ENCODE measurements at regions not wholly inside any gene's neighbourhood (a gene's known extent, or its start where the extent isn't known, plus 50 kb on each side); places are given as distances from the start of the nearest gene placed in this dataset.

- DNase-seq, result no peak
Observed at GRCh38 chr4:96102541-96103026, 262.7 kb downstream of the PDHA2 start.

GRCh38 chr4:96103086-96103485, 263.2 kb downstream of the PDHA2 start:
- no peak for DNase-seq

- no peak for DNase-seq
Observed at GRCh38 chr4:96108146-96108545, 268.3 kb downstream of the PDHA2 start.

GRCh38 chr4:96112631-96113030, 272.7 kb downstream of the PDHA2 start:
- no peak for DNase-seq

- no peak for DNase-seq
Observed at GRCh38 chr4:96120206-96120605, 280.3 kb downstream of the PDHA2 start.

- DNase-seq, result no peak
Observed at GRCh38 chr4:96126227-96126626, 286.3 kb downstream of the PDHA2 start.

- DNase-seq, result no peak
Observed at GRCh38 chr4:96131186-96131585, 291.3 kb downstream of the PDHA2 start.

- no peak for DNase-seq
Observed at GRCh38 chr4:96134806-96135205, 294.9 kb downstream of the PDHA2 start.

GRCh38 chr4:96136056-96136455, 296.2 kb downstream of the PDHA2 start:
- DNase-seq, result no peak

GRCh38 chr4:96139251-96139929, 299.5 kb downstream of the PDHA2 start:
- DNase-seq, result no peak

GRCh38 chr4:96145601-96146000, 305.7 kb downstream of the PDHA2 start:
- DNase-seq, result no peak

- no peak for DNase-seq
Observed at GRCh38 chr4:96146686-96147085, 306.8 kb downstream of the PDHA2 start.

- DNase-seq, result no peak
Observed at GRCh38 chr4:96149894-96150293, 310.0 kb downstream of the PDHA2 start.

GRCh38 chr4:96150466-96150865, 310.6 kb downstream of the PDHA2 start:
- no peak for DNase-seq

- no peak for DNase-seq
Observed at GRCh38 chr4:96152824-96153223, 312.9 kb downstream of the PDHA2 start.

GRCh38 chr4:96154676-96155075, 314.8 kb downstream of the PDHA2 start:
- no peak for DNase-seq

- DNase-seq, result no peak
Observed at GRCh38 chr4:96162636-96163035, 322.7 kb downstream of the PDHA2 start.

GRCh38 chr4:96164814-96165351, 325.0 kb downstream of the PDHA2 start:
- DNase-seq, result peak; percentile 1

- DNase-seq, result no peak
Observed at GRCh38 chr4:96166806-96167205, 326.9 kb downstream of the PDHA2 start.

- no peak for DNase-seq
Observed at GRCh38 chr4:96170198-96170597, 330.3 kb downstream of the PDHA2 start.

GRCh38 chr4:96173756-96174155, 333.9 kb downstream of the PDHA2 start:
- DNase-seq, result no peak

- DNase-seq, result no peak
Observed at GRCh38 chr4:96175871-96176270, 336.0 kb downstream of the PDHA2 start.

GRCh38 chr4:96183611-96184010, 343.7 kb downstream of the PDHA2 start:
- DNase-seq, result no peak

- DNase-seq, result no peak
Observed at GRCh38 chr4:96186593-96186992, 346.7 kb downstream of the PDHA2 start.

GRCh38 chr4:96189761-96190160, 349.9 kb downstream of the PDHA2 start:
- no peak for DNase-seq
